ENCODE measurements at regions not wholly inside any gene's neighbourhood (a gene's known extent, or its start where the extent isn't known, plus 50 kb on each side); places are given as distances from the start of the nearest gene placed in this dataset.

- no peak for DNase-seq
- no peak for TF ChIP-seq CTCF (conservative IDR thresholded peaks at IDR 0.05)
- Histone ChIP-seq H2BK15ac (ENCODE audit: low read depth, low read length) (no peak overlapping the region), H4K8ac (replicated peaks; ENCODE audit: insufficient read length, low read depth, low read length) (no peak overlapping the region), H3K79me2 (ENCODE audit: insufficient read depth, low read length) (no peaks in the 10 kb centered on the region), H3K56ac (ENCODE audit: insufficient read length, low read depth, low read length) (no peak overlapping the region), H3K4me2 (ENCODE audit: insufficient read depth, insufficient read length, low read length) (no peak overlapping the region), H3T11ph (ENCODE audit: low read length) (no peak overlapping the region), H2BK20ac (ENCODE audit: low read depth, low read length, poor library complexity, severe bottlenecking) (no peak overlapping the region), H3K23ac (ENCODE audit: insufficient read length, low read depth, low read length) (no peak overlapping the region), H3K23me2 (ENCODE audit: insufficient read length, low read depth, low read length, poor library complexity, severe bottlenecking) (no peaks in the 10 kb centered on the region), H2AK5ac (ENCODE audit: insufficient read length, low read length) (no peak overlapping the region), H2BK120ac (ENCODE audit: low read depth, low read length, poor library complexity, severe bottlenecking) (no peak overlapping the region), H2BK5ac (ENCODE audit: insufficient read length, low read length) (no peak overlapping the region), H3K18ac (ENCODE audit: insufficient read length, low read depth, low read length) (no peak overlapping the region), H3K4ac (ENCODE audit: low read depth, low read length) (no peak overlapping the region), H3K27ac (ENCODE audit: insufficient read length, low read depth, low read length) (no peak overlapping the region), H3K79me1 (ENCODE audit: insufficient read depth, low read depth, low read length, poor library complexity, severe bottlenecking) (no peaks in the 10 kb centered on the region), H3K9me3 (ENCODE audit: control insufficient read depth, low read depth, low read length) (no peaks in the 10 kb centered on the region), H2AFZ (ENCODE audit: low read length) (no peak overlapping the region), H3K9ac (ENCODE audit: extremely low read depth, insufficient read length, low read length) (no peak overlapping the region), H4K20me1 (ENCODE audit: control insufficient read depth, insufficient read depth, insufficient read length) (no peaks in the 10 kb centered on the region), H2BK12ac (ENCODE audit: insufficient read length, low read depth, low read length) (no peak overlapping the region), H3K14ac (ENCODE audit: insufficient read depth, low read length) (no peak overlapping the region), H3K4me1 (ENCODE audit: insufficient read depth, low read length) (no peaks in the 10 kb centered on the region), H4K5ac (ENCODE audit: insufficient read length, low read depth, low read length) (no peak overlapping the region), H3K27me3 (ENCODE audit: insufficient read depth, low read length) (no peaks in the 10 kb centered on the region), H4K91ac (ENCODE audit: insufficient read length, low read depth, low read length) (no peak overlapping the region)
- no peaks in the 10 kb centered on the region for H3K27me3 Mint-ChIP-seq (ENCODE audit: low read depth)
- no peaks in the 10 kb centered on the region for H3K4me1 Mint-ChIP-seq
- no peak overlapping the region for H3K4me3 Mint-ChIP-seq
- H3K27ac Mint-ChIP-seq: no peak overlapping the region
- H3K36me3 Mint-ChIP-seq (ENCODE audit: insufficient read depth in 1 of 3, low read depth in 3 of 3): no peaks in the 10 kb centered on the region
- H3K9me3 Mint-ChIP-seq: no peaks in the 10 kb centered on the region
- WGBS (ENCODE audit: extremely low coverage, insufficient read length, low lambda C conversion rate): no CpG with 5 or more reads among the region's 2 CpGs
Observed at GRCh38 chr6:63510353-63510686, 62.0 kb upstream of the LOC128125822 start.

Data from H9 (cell line).